Tibial nerve (tissue), 4 donors: ENCODE measurements at regions not wholly inside any gene's neighbourhood (a gene's known extent, or its start where the extent isn't known, plus 50 kb on each side); places are given as distances from the start of the nearest gene placed in this dataset.

ENCODE experiments used
- CTCF ChIP-seq, 5 experiments: fragments of 200-600 bp in 3 of 5; fragments of 450-650 bp in 2 of 5; sonication (generic) in 3 of 5; IDR thresholded peaks; one replicate each; pipeline ENCODE4 v1.5.1; 2016 to 2019; ENCODE audit warnings: antibody characterized with exemption in 5 of 5, mild to moderate bottlenecking in 3 of 5, moderate library complexity in 2 of 5
- EP300 ChIP-seq, 2 donors: sonication (generic); formaldehyde crosslinking; IDR thresholded peaks; one replicate each; pipeline ENCODE4 v1.6.1; 2017; ENCODE audit warnings: antibody characterized with exemption in 2 of 2, mild to moderate bottlenecking in 1 of 2
- POLR2A ChIP-seq, 2 donors: fragments of 450-650 bp; IDR thresholded peaks; one replicate each; pipeline ENCODE4 v1.6.1; 2017; ENCODE audit warnings: antibody characterized with exemption in 2 of 2, mild to moderate bottlenecking in 2 of 2, moderate library complexity in 2 of 2

- TF ChIP-seq CTCF (IDR thresholded peaks at IDR 0.05): no peak
- TF ChIP-seq POLR2A (IDR thresholded peaks at IDR 0.05): no peak
- TF ChIP-seq EP300 (IDR thresholded peaks at IDR 0.05): no peak
Measured at GRCh38 chr7:42380401-42380800, 143.4 kb upstream of the GLI3 start.
